SK-N-SH (cell line): ENCODE measurements at regions not wholly inside any gene's neighbourhood (a gene's known extent, or its start where the extent isn't known, plus 50 kb on each side); places are given as distances from the start of the nearest gene placed in this dataset.

Source experiments
- CHD2 ChIP-seq: fragments of 150-350 bp; IDR thresholded peaks from 2 replicates; pipeline ENCODE4 v1.6.1; 2018; ENCODE audit warnings: low read length; ENCODE audit not compliant: partially characterized antibody
- CTCF ChIP-seq: fragments of 200-600 bp; sonication (generic); IDR thresholded peaks from 2 replicates; pipeline ENCODE4 v1.6.1; 2017; ENCODE audit warnings: antibody characterized with exemption, mild to moderate bottlenecking, moderate library complexity
- EP300 ChIP-seq, 2 experiments: IDR thresholded peaks; 2 replicates each; pipeline versions ENCODE4 v1.4.0 to v1.6.1; 2012; ENCODE audit warnings: borderline replicate concordance in 1 of 2, low read depth in 1 of 2, low read length in 1 of 2
- GATA2 ChIP-seq: sonication (generic); formaldehyde crosslinking; IDR thresholded peaks from 2 replicates; pipeline ENCODE4 v1.5.0; 2020; ENCODE audit warnings: mild to moderate bottlenecking, missing genetic modification reagents
- JUND ChIP-seq: IDR thresholded peaks from 2 replicates; pipeline ENCODE4 v1.4.0; 2012
- MEF2A ChIP-seq: IDR thresholded peaks from 2 replicates; pipeline ENCODE4 v1.4.0; 2012; ENCODE audit warnings: low read depth, borderline replicate concordance
- POLR2AphosphoS5 ChIP-seq: IDR thresholded peaks from 2 replicates; pipeline ENCODE4 v1.6.1; 2012; ENCODE audit warnings: low read depth, low read length
- RAD21 ChIP-seq: IDR thresholded peaks from 2 replicates; pipeline ENCODE4 v1.6.1; 2012; ENCODE audit warnings: mild to moderate bottlenecking, low read length
- REST ChIP-seq: IDR thresholded peaks from 2 replicates; pipeline ENCODE4 v1.6.1; 2012; ENCODE audit warnings: mild to moderate bottlenecking, low read depth, low read length, moderate library complexity
- RFX5 ChIP-seq: IDR thresholded peaks from 2 replicates; pipeline ENCODE4 v1.6.1; 2012; ENCODE audit warnings: mild to moderate bottlenecking, improper control_type of control experiment, low read length
- RXRA ChIP-seq: IDR thresholded peaks from 2 replicates; pipeline ENCODE4 v1.4.0; 2012; ENCODE audit warnings: low read depth, mild to moderate bottlenecking, borderline replicate concordance

GRCh38 chr12:62170241-62170640 lies 90.0 kb upstream of the USP15 start:
- TF ChIP-seq EP300 (IDR thresholded peaks at IDR 0.05; ENCODE audit: borderline replicate concordance in 1 of 2, low read depth in 1 of 2, low read length in 1 of 2), result no peak
- TF ChIP-seq RXRA, result no peak
- TF ChIP-seq RAD21, result no peak
- no peak for TF ChIP-seq REST
- TF ChIP-seq RFX5, result no peak
- no peak for TF ChIP-seq GATA2 (CRISPR knock-in tag)
- no peak for TF ChIP-seq CTCF
- no peak for TF ChIP-seq JUND
- TF ChIP-seq CHD2, result no peak
- no peak for TF ChIP-seq POLR2AphosphoS5
- no peak for TF ChIP-seq MEF2A
